Fibroblast of lung (primary cell): ENCODE measurements at regions not wholly inside any gene's neighbourhood (a gene's known extent, or its start where the extent isn't known, plus 50 kb on each side); places are given as distances from the start of the nearest gene placed in this dataset.

Source experiments
- EZH2 ChIP-seq: IDR thresholded peaks from 2 replicates; pipeline ENCODE4 v1.5.1; 2012; ENCODE audit warnings: low read length, control low read depth, mild to moderate bottlenecking; ENCODE audit errors: missing control alignments
- TF ChIP-seq, protein P1 (sequence below), 2 donors: IDR thresholded peaks in 1 of 2; conservative IDR thresholded peaks in 1 of 2; 1 replicate in 1 of 2; 2 replicates in 1 of 2; pipeline ENCODE4 v1.5.1; 2011 to 2012; ENCODE audit warnings: low read length in 2 of 2, control low read depth in 1 of 2, inconsistent platforms in 1 of 2, low read depth in 1 of 2, mild to moderate bottlenecking in 1 of 2

DNA sequence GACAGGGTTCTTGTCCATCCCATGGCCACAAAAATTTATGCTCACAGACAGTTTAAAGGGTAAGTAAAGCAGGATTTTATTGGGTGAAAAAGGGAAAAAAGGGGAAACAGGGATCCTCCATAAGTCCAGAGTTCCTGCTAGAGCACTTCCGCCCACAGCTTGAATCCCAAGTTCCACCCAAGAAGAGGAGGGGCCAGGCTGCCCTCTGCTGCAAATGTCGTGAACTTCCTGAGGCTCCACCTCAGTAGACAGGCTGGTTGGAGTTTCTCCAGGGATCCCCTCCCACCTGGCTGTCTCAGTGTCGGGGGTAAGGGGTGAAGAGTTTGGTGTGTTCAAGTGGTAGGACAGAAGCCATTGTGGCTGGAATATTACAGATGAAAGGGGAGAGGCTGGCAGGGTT is 275.0 kb upstream of the SGCD start:
- TF ChIP-seq, protein P1, sequence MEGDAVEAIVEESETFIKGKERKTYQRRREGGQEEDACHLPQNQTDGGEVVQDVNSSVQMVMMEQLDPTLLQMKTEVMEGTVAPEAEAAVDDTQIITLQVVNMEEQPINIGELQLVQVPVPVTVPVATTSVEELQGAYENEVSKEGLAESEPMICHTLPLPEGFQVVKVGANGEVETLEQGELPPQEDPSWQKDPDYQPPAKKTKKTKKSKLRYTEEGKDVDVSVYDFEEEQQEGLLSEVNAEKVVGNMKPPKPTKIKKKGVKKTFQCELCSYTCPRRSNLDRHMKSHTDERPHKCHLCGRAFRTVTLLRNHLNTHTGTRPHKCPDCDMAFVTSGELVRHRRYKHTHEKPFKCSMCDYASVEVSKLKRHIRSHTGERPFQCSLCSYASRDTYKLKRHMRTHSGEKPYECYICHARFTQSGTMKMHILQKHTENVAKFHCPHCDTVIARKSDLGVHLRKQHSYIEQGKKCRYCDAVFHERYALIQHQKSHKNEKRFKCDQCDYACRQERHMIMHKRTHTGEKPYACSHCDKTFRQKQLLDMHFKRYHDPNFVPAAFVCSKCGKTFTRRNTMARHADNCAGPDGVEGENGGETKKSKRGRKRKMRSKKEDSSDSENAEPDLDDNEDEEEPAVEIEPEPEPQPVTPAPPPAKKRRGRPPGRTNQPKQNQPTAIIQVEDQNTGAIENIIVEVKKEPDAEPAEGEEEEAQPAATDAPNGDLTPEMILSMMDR (conservative IDR thresholded peaks at IDR 0.05 in 1 of 2, IDR thresholded peaks at IDR 0.05 in 1 of 2; ENCODE audit: low read depth in 1 of 2, low read length in 2 of 2), result no peak
- TF ChIP-seq EZH2, result no peak
